ENCODE measurements at regions not wholly inside any gene's neighbourhood (a gene's known extent, or its start where the extent isn't known, plus 50 kb on each side); places are given as distances from the start of the nearest gene placed in this dataset.
"Not testable (repeated sequence)": the region's sequence is repeated elsewhere in the genome, so short reads cannot be mapped to it uniquely, and the experiment has no call there.

DNA sequence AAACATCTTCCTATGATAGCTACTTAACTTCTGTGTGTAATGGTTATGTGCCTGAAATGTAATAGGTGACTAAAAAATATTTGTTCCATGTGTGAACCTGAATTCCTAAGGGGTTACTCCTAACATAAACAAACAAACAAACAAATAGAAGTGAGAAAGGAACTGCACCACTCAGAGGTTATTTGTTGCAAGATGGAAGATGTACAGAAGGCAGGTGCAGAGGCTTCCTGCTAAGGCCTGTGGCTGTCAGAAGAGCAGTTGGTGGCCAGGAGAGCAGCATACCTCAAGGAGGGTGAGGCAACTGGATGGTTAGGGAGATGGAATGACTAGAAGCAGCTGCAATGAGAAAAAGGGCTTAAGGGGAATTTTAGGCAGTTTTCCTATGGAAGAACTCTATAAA, 940.6 kb downstream of the TTLL7 start:
- Histone ChIP-seq H3K9me3 (no peaks in the 10 kb centered on the region), H3K27ac (no peak overlapping the region), H3K27me3 (no peaks in the 10 kb centered on the region), H3K4me1 (no peaks in the 10 kb centered on the region), H3K36me3 (no peaks in the 10 kb centered on the region), H3K4me3 (no peak overlapping the region)
- DNase-seq (ENCODE audit: low spot score in 2 of 2): no peak
- intact Hi-C loops (cut with DNase I; ENCODE audit: low total_unique reads): no loop called here
- no peak for TF ChIP-seq CTCF (IDR thresholded peaks at IDR 0.05)

DNA sequence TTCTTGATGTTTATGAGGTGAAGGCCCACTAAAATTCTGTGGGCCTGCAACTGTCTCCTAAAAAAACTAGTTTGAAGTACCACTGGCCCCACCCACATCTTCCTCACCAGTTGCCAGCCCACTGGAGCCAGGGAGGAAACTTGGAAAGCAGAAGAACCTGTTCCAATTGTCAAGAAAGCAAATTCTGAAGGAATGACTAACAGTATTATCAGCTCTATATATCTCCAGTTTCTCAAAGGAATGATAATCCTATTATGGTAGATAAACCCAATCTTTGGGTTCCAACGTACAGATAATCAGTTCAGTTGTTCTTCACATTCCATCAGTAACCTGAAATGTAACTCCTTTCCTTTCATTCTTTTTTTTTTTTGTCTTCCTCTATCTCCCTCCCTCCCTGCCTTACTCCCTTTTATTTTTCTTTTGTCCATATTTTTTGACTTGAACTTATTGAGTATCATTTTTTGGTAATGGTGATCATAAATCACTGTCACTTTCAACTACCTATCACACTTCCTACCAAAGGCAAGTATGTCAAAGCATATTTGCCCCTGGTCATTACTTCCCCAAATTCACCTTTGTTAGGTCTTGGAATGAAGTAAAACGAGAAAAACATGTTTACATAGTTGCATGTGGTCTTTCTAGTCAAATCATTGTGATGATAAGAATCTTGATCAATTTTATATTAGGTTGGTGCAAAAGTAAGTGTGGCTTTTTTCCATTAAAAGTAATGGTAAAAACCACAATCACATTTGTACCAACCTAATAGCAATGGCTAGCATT, 943.4 kb downstream of the TTLL7 start:
- H3K36me3 ChIP-seq: no peaks in the 10 kb centered on the region
- H3K9me3 ChIP-seq: no peaks in the 10 kb centered on the region
- TF ChIP-seq CTCF (IDR thresholded peaks at IDR 0.05) (no peak), POLR2A (IDR thresholded peaks at IDR 0.05) (no peak), POLR2AphosphoS5 (IDR thresholded peaks at IDR 0.05) (no peak)
- H3K27me3 ChIP-seq: no peaks in the 10 kb centered on the region
- no peaks in the 10 kb centered on the region for H3K4me1 ChIP-seq
- no peak overlapping the region for H3K27ac ChIP-seq
- intact Hi-C loops (cut with DNase I; ENCODE audit: low total_unique reads): no loop called here
- DNase-seq (ENCODE audit: low spot score in 2 of 2): no peak
- no peak overlapping the region for H3K4me3 ChIP-seq

DNA sequence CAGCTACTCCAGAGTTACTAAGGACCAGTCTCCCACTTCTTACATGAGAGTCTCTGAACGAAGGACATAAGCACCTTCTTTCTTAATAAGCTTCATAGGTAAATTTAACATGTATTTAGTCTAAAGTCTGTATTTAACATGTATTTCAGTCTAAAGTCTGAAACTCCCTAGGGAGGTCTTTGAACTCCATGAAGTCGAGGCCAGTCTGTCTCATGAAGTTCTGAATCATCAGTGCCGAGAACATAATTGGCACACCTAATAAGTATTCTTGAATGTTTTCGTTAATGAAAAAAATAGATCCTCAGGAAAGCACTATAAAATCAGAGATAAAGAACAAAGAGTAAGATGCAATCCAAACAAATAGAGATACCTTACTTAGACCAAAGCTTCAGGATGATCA, 945.5 kb downstream of the TTLL7 start:
- intact Hi-C loops (cut with DNase I; ENCODE audit: low total_unique reads): no loop called here
- TF ChIP-seq CTCF (IDR thresholded peaks at IDR 0.05) (no peak), POLR2A (IDR thresholded peaks at IDR 0.05) (no peak), POLR2AphosphoS5 (IDR thresholded peaks at IDR 0.05) (no peak)
- H3K4me1 ChIP-seq: no peaks in the 10 kb centered on the region
- no peaks in the 10 kb centered on the region for H3K36me3 ChIP-seq
- H3K4me3 ChIP-seq: no peak overlapping the region
- H3K27me3 ChIP-seq: no peaks in the 10 kb centered on the region
- H3K27ac ChIP-seq: no peak overlapping the region
- DNase-seq (ENCODE audit: low spot score in 2 of 2): no peak
- H3K9me3 ChIP-seq: no peaks in the 10 kb centered on the region

DNA sequence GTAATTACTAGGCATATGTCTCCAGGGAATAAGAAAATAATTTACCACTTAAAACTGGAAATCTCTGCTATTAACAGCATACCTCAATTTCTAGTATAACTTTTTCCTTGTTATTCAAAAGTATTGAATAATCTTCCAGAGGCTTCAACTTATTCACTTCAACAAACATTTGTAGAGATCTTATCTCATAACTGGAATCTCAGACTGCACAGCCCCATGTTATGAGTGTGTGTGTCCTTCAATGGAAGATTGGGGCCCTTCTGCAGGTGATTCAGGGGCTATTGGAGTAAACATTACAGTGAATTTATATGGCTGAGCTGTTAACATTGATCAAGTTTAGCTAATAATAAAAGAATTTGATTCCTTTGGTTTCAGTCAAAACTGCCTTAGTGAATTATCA, 946.1 kb downstream of the TTLL7 start:
- intact Hi-C loops (cut with DNase I; ENCODE audit: low total_unique reads): no loop called here
- no peak for TF ChIP-seq POLR2A (IDR thresholded peaks at IDR 0.05)
- TF ChIP-seq CTCF (IDR thresholded peaks at IDR 0.05): no peak
- no peak for TF ChIP-seq POLR2AphosphoS5 (IDR thresholded peaks at IDR 0.05)
- Histone ChIP-seq H3K27me3 (no peaks in the 10 kb centered on the region), H3K27ac (no peak overlapping the region), H3K9me3 (no peaks in the 10 kb centered on the region), H3K36me3 (no peaks in the 10 kb centered on the region), H3K4me1 (no peaks in the 10 kb centered on the region), H3K4me3 (no peak overlapping the region)
- no peak for DNase-seq (ENCODE audit: low spot score in 2 of 2)

DNA sequence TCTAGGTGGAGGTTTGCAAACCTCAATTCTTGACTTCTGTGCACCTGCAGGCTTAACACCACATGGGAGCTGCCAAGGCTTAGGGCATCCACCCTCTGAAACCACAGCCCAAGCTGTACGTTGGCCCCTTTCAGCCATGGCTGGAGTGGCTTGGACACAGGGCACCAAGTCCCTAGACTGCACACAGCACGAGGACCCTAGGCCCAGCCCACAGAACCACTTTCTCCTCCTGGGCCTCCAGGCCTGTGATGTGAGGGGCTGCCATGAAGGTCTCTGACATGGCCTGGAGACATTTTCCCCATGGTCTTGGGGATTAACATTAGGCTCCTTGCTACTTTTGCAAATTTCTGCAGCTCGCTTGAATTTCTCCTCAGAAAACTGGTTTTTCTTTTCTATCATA, 947.9 kb downstream of the TTLL7 start:
- H3K9me3 ChIP-seq; DNase-seq (ENCODE audit: low spot score in 2 of 2); H3K27ac ChIP-seq; H3K4me3 ChIP-seq; H3K4me1 ChIP-seq; H3K36me3 ChIP-seq; intact Hi-C loops (cut with DNase I; ENCODE audit: low total_unique reads); H3K27me3 ChIP-seq: not testable (repeated sequence)

DNA sequence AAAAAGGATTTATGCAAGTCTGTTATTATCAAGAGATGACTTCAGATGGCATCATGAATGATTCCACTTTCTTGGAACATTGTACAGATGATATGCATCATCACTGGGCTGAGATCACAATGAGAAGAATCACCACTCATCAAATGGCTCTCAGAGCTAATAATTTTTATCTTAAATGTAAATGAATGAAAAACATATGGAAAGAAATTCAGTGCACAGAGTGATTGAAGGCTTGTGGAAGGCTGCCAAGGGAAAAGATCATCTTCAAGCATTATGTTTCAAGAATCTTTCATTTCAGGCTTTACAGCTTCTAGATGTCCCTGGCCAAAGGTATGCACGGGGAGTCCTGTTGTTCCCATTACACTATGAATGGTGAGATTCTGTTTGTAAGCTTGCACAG, 955.7 kb downstream of the TTLL7 start:
- Histone ChIP-seq H3K27ac (no peak overlapping the region), H3K9me3 (no peaks in the 10 kb centered on the region), H3K4me3 (no peak overlapping the region), H3K4me1 (no peaks in the 10 kb centered on the region), H3K36me3 (peaks cover 5% of the 10 kb centered on the region), H3K27me3 (no peaks in the 10 kb centered on the region)
- intact Hi-C loops (cut with DNase I; ENCODE audit: low total_unique reads): no loop called here
- no peak for DNase-seq (ENCODE audit: low spot score in 2 of 2)
- TF ChIP-seq CTCF (IDR thresholded peaks at IDR 0.05): no peak
- no peak for TF ChIP-seq POLR2AphosphoS5 (IDR thresholded peaks at IDR 0.05)
- TF ChIP-seq POLR2A (IDR thresholded peaks at IDR 0.05): no peak

DNA sequence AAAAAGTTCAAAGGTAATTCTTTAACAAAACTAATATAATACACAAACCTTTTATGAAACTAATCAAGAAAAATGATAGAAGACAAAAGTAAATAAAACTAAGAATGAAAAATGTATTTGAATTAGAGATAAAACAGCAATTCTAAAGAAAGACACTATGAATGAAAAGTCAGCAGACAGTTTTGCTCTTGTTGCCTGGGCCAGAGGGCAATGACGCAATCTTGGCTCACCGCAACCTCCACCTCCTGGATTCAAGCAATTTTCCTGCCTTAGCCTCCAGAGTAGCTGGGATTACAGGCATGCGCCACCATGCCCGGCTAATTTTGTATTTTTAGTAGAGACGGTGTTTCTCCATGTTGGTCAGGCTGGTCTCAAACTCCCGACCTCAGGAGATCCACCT, 959.8 kb downstream of the TTLL7 start:
- H3K4me1 ChIP-seq; H3K27me3 ChIP-seq; H3K4me3 ChIP-seq; H3K27ac ChIP-seq; H3K9me3 ChIP-seq; DNase-seq (ENCODE audit: low spot score in 2 of 2); H3K36me3 ChIP-seq; intact Hi-C loops (cut with DNase I; ENCODE audit: low total_unique reads): not testable (repeated sequence)
